GM23338 (cell line): ENCODE measurements at regions not wholly inside any gene's neighbourhood (a gene's known extent, or its start where the extent isn't known, plus 50 kb on each side); places are given as distances from the start of the nearest gene placed in this dataset.

Experiments used
- ATAC-seq: fragments of 200-7000 bp; cut with Tn5 transposase; 3 replicates; pipeline ENCODE4 v1.9.1; 2020
- DNase-seq: peaks from one replicate; pipeline ENCODE4 v3.0.0-alpha.2; 2015; ENCODE audit warnings: low spot score
- H2AFZ ChIP-seq: fragments of 200-600 bp; sonication (generic); 2 replicates; pipeline ENCODE4 v1.8.0; 2016; ENCODE audit warnings: antibody characterized with exemption, mild to moderate bottlenecking, moderate library complexity
- H3F3A ChIP-seq: fragments of 200-600 bp; sonication (generic); replicated peaks from 2 replicates; pipeline ENCODE4 v1.8.0; 2017; ENCODE audit warnings: antibody characterized with exemption, mixed run types, low read depth
- H3K27ac ChIP-seq: fragments of 200-600 bp; sonication (generic); 2 replicates; pipeline ENCODE4 v1.6.1; 2016; ENCODE audit warnings: low read depth
- H3K27me3 ChIP-seq: fragments of 200-600 bp; sonication (generic); 2 replicates; pipeline ENCODE4 v1.8.0; 2016; ENCODE audit warnings: mild to moderate bottlenecking, mixed run types, moderate library complexity; ENCODE audit not compliant: insufficient read depth
- H3K36me3 ChIP-seq: fragments of 200-600 bp; sonication (generic); 2 replicates; pipeline ENCODE4 v1.8.0; 2016; ENCODE audit warnings: mild to moderate bottlenecking; ENCODE audit not compliant: insufficient read depth
- H3K4me1 ChIP-seq: fragments of 200-600 bp; sonication (generic); 2 replicates; pipeline ENCODE4 v1.8.0; 2016; ENCODE audit warnings: mild to moderate bottlenecking, moderate library complexity; ENCODE audit not compliant: insufficient read depth
- H3K4me2 ChIP-seq: fragments of 200-600 bp; sonication (generic); 2 replicates; pipeline ENCODE4 v1.7.1; 2017; ENCODE audit warnings: mixed run types
- H3K4me3 ChIP-seq: fragments of 200-600 bp; sonication (generic); 2 replicates; pipeline ENCODE4 v1.6.1; 2016; ENCODE audit warnings: mixed run types
- H3K79me2 ChIP-seq: fragments of 200-600 bp; sonication (generic); replicated peaks from 2 replicates; pipeline ENCODE4 v1.8.0; 2017; ENCODE audit warnings: mild to moderate bottlenecking; ENCODE audit not compliant: insufficient read depth
- H3K9me2 ChIP-seq: fragments of 200-600 bp; sonication (generic); 2 replicates; pipeline ENCODE4 v1.8.0; 2017; ENCODE audit not compliant: insufficient read depth
- H4K20me1 ChIP-seq: fragments of 200-600 bp; sonication (generic); replicated peaks from 2 replicates; pipeline ENCODE4 v1.8.0; 2017; ENCODE audit warnings: mild to moderate bottlenecking; ENCODE audit not compliant: insufficient read depth
- H3K27ac Mint-ChIP-seq: 2 replicates; pipeline ENCODE4 v1.8.0; 2020; ENCODE audit warnings: inconsistent platforms, mild to moderate bottlenecking, moderate library complexity, mixed read lengths
- H3K27me3 Mint-ChIP-seq: 3 replicates; pipeline ENCODE4 v1.8.0; 2022; ENCODE audit warnings: low read depth, mild to moderate bottlenecking, moderate library complexity, mixed read lengths, inconsistent platforms; ENCODE audit not compliant: insufficient read depth, poor library complexity
- H3K36me3 Mint-ChIP-seq: 3 replicates; pipeline ENCODE4 v1.8.0; 2021; ENCODE audit warnings: low read depth, mild to moderate bottlenecking, inconsistent platforms, moderate library complexity, mixed read lengths
- H3K4me1 Mint-ChIP-seq: 3 replicates; pipeline ENCODE4 v1.8.0; 2020; ENCODE audit warnings: mild to moderate bottlenecking, inconsistent platforms, mixed read lengths
- H3K4me3 Mint-ChIP-seq: 3 replicates; pipeline ENCODE4 v1.8.0; 2021; ENCODE audit warnings: moderate library complexity, mild to moderate bottlenecking, inconsistent platforms, mixed read lengths
- H3K9me3 Mint-ChIP-seq: 3 replicates; pipeline ENCODE4 v1.8.0; 2020; ENCODE audit warnings: moderate library complexity, mild to moderate bottlenecking, inconsistent platforms, mixed read lengths
- CREB1 ChIP-seq: fragments of 250-450 bp; sonication (Bioruptor Pico); IDR thresholded peaks from 2 replicates; pipeline ENCODE4 v1.5.0; 2020; ENCODE audit warnings: low read depth, mild to moderate bottlenecking, moderate library complexity
- EZH2 ChIP-seq: fragments of 200-600 bp; sonication (generic); IDR thresholded peaks from one replicate; pipeline ENCODE4 v1.8.0; 2017; ENCODE audit warnings: antibody characterized with exemption, mild to moderate bottlenecking, low read depth; ENCODE audit not compliant: unreplicated experiment
- EZH2phosphoT487 ChIP-seq: fragments of 200-600 bp; sonication (generic); IDR thresholded peaks from one replicate; pipeline ENCODE4 v1.8.1; 2018; ENCODE audit warnings: antibody characterized with exemption; ENCODE audit not compliant: unreplicated experiment
- NANOG ChIP-seq: IDR thresholded peaks from 2 replicates; pipeline ENCODE4 v1.6.1; 2016; ENCODE audit warnings: antibody characterized with exemption, borderline replicate concordance
- STAT1 ChIP-seq: IDR thresholded peaks from one replicate; pipeline ENCODE4 v1.6.1; 2016; ENCODE audit warnings: antibody characterized with exemption; ENCODE audit not compliant: unreplicated experiment
- TF ChIP-seq, protein P1 (sequence below), 2 experiments: fragments of 200-600 bp in 1 of 2; sonication (generic) in 1 of 2; conservative IDR thresholded peaks; 2 replicates each; pipeline versions ENCODE4 v1.5.1 to v1.6.1; 2016 to 2017; ENCODE audit warnings: antibody characterized with exemption in 2 of 2, low read depth in 2 of 2, mild to moderate bottlenecking in 2 of 2, moderate library complexity in 1 of 2
- TF ChIP-seq, protein P2 (sequence below): IDR thresholded peaks from one replicate; pipeline ENCODE4 v1.6.1; 2018; ENCODE audit warnings: antibody characterized with exemption; ENCODE audit not compliant: unreplicated experiment
- TF ChIP-seq, protein P3 (sequence below): IDR thresholded peaks from 2 replicates; pipeline ENCODE4 v1.6.1; 2016; ENCODE audit warnings: antibody characterized with exemption

DNA sequence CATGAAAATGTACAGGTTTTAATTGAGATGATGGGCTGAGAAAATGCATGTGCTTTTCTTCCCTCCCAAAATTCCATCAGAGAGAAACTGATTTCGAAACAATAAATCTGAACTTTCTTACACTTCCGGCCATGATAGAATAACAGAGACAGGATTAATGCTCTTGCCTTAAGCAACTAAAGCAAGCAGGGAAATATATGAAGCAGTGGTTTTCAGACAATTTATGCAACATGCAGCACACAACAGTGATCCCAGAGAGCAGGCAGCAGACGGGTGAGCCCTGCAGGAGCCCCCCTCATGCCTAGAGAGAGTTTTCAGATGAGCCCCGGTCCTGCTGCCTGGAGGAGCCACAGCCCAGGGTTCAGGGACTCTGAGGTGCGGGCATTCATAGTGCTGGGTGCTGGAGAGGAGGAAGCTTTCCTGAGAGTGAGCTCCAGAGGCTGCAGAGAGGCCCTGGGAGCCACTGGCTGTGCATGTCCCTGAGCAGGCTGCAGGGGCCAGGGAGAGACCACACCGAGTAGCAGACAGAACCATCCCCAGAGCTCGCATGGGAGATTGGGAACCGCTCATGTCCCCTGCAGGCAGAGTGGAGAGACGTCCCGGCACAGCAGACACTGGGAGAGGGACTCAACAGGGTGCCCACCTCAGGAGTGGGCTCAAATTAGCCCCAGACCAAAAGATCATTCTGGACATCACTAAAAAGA is 143.5 kb downstream of the OLFM1 start:
- H3F3A ChIP-seq = peaks cover 5% of the 10 kb centered on the region
- ATAC-seq = peak; percentile 92
- no peak overlapping the region for H3K27ac Mint-ChIP-seq

More for the DNA sequence above, 143.5 kb downstream of the OLFM1 start:
- Histone ChIP-seq H3K4me1 (no peaks in the 10 kb centered on the region), H2AFZ (no peak overlapping the region), H3K27me3 (no peaks in the 10 kb centered on the region), H3K4me3 (no peak overlapping the region), H3K27ac (no peak overlapping the region), H4K20me1 (no peaks in the 10 kb centered on the region), H3K79me2 (no peaks in the 10 kb centered on the region), H3K9me2 (no peaks in the 10 kb centered on the region), H3K4me2 (no peak overlapping the region), H3K36me3 (no peaks in the 10 kb centered on the region)
- H3K27me3 Mint-ChIP-seq = peaks cover 1% of the 10 kb centered on the region
- TF ChIP-seq EZH2phosphoT487 = no peak
- TF ChIP-seq EZH2 = no peak
- TF ChIP-seq, protein P1, sequence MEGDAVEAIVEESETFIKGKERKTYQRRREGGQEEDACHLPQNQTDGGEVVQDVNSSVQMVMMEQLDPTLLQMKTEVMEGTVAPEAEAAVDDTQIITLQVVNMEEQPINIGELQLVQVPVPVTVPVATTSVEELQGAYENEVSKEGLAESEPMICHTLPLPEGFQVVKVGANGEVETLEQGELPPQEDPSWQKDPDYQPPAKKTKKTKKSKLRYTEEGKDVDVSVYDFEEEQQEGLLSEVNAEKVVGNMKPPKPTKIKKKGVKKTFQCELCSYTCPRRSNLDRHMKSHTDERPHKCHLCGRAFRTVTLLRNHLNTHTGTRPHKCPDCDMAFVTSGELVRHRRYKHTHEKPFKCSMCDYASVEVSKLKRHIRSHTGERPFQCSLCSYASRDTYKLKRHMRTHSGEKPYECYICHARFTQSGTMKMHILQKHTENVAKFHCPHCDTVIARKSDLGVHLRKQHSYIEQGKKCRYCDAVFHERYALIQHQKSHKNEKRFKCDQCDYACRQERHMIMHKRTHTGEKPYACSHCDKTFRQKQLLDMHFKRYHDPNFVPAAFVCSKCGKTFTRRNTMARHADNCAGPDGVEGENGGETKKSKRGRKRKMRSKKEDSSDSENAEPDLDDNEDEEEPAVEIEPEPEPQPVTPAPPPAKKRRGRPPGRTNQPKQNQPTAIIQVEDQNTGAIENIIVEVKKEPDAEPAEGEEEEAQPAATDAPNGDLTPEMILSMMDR (conservative IDR thresholded peaks at IDR 0.05; ENCODE audit: low read depth in 2 of 2) = peak in 1 of 2 experiments; percentile 21; a peak in 2 of 4 replicates
- TF ChIP-seq STAT1 = no peak
- TF ChIP-seq, protein P2, sequence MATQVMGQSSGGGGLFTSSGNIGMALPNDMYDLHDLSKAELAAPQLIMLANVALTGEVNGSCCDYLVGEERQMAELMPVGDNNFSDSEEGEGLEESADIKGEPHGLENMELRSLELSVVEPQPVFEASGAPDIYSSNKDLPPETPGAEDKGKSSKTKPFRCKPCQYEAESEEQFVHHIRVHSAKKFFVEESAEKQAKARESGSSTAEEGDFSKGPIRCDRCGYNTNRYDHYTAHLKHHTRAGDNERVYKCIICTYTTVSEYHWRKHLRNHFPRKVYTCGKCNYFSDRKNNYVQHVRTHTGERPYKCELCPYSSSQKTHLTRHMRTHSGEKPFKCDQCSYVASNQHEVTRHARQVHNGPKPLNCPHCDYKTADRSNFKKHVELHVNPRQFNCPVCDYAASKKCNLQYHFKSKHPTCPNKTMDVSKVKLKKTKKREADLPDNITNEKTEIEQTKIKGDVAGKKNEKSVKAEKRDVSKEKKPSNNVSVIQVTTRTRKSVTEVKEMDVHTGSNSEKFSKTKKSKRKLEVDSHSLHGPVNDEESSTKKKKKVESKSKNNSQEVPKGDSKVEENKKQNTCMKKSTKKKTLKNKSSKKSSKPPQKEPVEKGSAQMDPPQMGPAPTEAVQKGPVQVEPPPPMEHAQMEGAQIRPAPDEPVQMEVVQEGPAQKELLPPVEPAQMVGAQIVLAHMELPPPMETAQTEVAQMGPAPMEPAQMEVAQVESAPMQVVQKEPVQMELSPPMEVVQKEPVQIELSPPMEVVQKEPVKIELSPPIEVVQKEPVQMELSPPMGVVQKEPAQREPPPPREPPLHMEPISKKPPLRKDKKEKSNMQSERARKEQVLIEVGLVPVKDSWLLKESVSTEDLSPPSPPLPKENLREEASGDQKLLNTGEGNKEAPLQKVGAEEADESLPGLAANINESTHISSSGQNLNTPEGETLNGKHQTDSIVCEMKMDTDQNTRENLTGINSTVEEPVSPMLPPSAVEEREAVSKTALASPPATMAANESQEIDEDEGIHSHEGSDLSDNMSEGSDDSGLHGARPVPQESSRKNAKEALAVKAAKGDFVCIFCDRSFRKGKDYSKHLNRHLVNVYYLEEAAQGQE = no peak
- no peak for TF ChIP-seq NANOG
- TF ChIP-seq, protein P3, sequence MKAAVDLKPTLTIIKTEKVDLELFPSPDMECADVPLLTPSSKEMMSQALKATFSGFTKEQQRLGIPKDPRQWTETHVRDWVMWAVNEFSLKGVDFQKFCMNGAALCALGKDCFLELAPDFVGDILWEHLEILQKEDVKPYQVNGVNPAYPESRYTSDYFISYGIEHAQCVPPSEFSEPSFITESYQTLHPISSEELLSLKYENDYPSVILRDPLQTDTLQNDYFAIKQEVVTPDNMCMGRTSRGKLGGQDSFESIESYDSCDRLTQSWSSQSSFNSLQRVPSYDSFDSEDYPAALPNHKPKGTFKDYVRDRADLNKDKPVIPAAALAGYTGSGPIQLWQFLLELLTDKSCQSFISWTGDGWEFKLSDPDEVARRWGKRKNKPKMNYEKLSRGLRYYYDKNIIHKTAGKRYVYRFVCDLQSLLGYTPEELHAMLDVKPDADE = no peak
- TF ChIP-seq CREB1 (CRISPR knock-in tag) = no peak
- H3K4me1 Mint-ChIP-seq = peaks cover 4% of the 10 kb centered on the region; the same call in 2 of the 3 replicates
- no peaks in the 10 kb centered on the region for H3K36me3 Mint-ChIP-seq
- no peak for DNase-seq
- no peaks in the 10 kb centered on the region for H3K9me3 Mint-ChIP-seq
- H3K4me3 Mint-ChIP-seq = no peak overlapping the region
